Keratinocyte (primary cell): ENCODE measurements at regions not wholly inside any gene's neighbourhood (a gene's known extent, or its start where the extent isn't known, plus 50 kb on each side); places are given as distances from the start of the nearest gene placed in this dataset.

ENCODE experiments used
- EZH2 ChIP-seq: IDR thresholded peaks from one replicate; pipeline ENCODE4 v1.6.1; 2012; ENCODE audit warnings: inconsistent platforms, mild to moderate bottlenecking, low read length, moderate library complexity
- TF ChIP-seq, protein P1 (sequence below), 3 experiments: IDR thresholded peaks in 1 of 3; conservative IDR thresholded peaks in 1 of 3; optimal IDR thresholded peaks in 1 of 3; 2 replicates in 2 of 3; 3 replicates in 1 of 3; pipeline versions ENCODE3 to v1.5.1; 2011; ENCODE audit warnings: low read length in 3 of 3, mild to moderate bottlenecking in 3 of 3, moderate library complexity in 2 of 3, control low read depth in 1 of 3, inconsistent platforms in 1 of 3; ENCODE audit not compliant: insufficient read depth in 2 of 3; ENCODE audit errors: extremely low read depth in 1 of 3

DNA sequence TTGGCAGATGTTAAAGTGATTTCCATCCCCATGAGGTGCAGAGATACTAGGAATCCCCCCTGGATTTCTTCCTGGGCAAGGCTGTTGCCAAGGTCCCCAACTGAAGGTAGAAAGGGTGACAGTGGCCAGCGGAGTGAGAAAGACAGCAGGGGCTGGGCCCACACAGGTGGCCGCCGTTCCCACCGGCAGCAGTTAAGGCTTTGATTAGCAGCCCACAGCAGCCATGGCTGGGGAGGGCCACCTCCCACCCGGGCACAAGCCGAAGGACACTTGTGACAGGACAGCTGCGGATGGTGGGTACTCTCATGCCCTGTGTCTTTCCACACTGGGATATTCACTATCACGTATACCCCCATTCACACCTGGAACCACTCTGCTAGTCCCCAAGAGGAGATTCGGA lies 63.9 kb upstream of the CDYL start:
- TF ChIP-seq, protein P1, sequence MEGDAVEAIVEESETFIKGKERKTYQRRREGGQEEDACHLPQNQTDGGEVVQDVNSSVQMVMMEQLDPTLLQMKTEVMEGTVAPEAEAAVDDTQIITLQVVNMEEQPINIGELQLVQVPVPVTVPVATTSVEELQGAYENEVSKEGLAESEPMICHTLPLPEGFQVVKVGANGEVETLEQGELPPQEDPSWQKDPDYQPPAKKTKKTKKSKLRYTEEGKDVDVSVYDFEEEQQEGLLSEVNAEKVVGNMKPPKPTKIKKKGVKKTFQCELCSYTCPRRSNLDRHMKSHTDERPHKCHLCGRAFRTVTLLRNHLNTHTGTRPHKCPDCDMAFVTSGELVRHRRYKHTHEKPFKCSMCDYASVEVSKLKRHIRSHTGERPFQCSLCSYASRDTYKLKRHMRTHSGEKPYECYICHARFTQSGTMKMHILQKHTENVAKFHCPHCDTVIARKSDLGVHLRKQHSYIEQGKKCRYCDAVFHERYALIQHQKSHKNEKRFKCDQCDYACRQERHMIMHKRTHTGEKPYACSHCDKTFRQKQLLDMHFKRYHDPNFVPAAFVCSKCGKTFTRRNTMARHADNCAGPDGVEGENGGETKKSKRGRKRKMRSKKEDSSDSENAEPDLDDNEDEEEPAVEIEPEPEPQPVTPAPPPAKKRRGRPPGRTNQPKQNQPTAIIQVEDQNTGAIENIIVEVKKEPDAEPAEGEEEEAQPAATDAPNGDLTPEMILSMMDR (optimal IDR thresholded peaks at IDR 0.05 in 1 of 3, IDR thresholded peaks at IDR 0.05 in 1 of 3, conservative IDR thresholded peaks at IDR 0.05 in 1 of 3; ENCODE audit: extremely low read depth in 1 of 3, insufficient read depth in 2 of 3, low read length in 3 of 3): no peak
- no peak for TF ChIP-seq EZH2
